ENCODE measurements at regions not wholly inside any gene's neighbourhood (a gene's known extent, or its start where the extent isn't known, plus 50 kb on each side); places are given as distances from the start of the nearest gene placed in this dataset.
A peak's percentile ranks its signal among the peaks of the same experiment; 100 is the strongest.

GRCh38 chr1:201589186-201589585 lies 50.3 kb downstream of the NAV1 start:
- no peak for DNase-seq (ENCODE audit: low spot score)

DNA sequence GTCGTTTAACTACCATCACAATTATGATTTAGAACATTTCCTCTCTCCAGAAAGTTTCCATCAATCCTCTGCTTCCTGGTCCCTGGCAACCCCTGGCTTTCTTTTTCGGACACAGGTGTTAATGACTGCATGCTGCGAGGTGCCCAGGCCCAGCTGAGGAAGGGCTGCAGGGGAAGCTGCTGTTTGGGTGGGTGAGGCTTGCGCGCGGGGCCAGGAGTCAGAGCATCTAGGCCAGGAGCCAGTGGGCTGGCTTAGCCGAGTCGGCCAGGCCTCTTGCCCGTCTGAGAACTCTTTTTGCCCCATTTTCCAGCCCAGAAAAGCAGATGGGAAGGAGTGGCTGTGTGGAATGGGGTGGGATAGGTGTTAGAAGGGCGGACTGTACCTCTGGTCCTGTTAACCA lies 51.5 kb downstream of the NAV1 start:
- no peak for DNase-seq (ENCODE audit: low spot score)

- DNase-seq (ENCODE audit: low spot score), result no peak
Measured at GRCh38 chr1:201591348-201591747, 52.4 kb downstream of the NAV1 start.

DNA sequence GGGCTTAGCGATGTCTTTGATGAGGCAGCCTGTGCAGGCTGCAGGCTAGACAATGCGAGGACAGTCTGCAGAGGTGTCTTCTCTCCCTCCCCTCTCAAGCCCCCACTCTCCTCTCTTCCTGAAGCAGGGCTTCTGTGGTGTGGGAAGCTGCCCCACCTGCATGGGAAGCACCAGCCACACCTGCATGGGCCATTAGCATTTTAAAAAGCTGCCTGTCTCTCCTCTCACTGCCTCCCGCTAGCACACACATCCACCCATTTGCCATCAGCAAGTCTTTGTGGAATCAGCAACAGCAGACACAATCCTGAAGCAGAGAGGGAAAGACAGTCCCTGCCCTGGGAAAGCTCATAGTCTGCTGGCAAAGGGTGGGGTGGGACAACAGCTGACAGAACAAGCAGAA lies 53.1 kb downstream of the NAV1 start:
- DNase-seq (ENCODE audit: low spot score), result no peak

DNA sequence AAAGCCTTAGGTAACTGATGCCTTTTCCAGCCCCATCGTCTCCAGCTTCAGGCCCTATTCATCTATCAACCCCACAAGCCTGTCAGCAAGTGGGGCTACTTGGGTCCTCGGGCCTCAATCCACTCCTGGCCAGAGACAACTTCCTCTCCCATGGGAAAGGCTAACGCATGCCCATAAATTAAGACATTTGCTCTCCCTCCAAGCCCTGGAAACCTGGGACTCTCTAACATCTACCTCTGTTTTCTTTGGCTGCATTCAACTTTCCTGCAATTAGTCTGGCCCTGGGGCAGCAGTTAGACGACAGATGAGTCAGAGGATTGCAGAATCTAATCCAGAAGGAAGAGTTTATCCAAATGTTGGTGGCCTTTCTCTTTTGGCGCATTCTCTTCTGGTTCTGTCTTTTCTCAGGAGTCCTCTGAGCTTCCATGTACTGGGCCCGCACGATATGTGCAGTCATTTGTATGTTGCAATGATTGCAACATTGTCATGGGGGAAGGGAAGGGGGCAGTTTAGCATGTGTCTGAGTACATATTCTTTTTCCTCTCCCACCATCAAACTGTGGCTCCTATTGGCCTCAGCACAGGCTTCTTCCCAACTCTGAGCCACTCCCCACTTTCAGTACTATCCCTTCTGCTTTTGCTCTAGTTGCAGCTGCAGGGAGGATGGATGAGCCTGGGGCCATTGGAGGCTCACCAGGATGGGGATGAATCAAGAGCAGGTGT lies 54.4 kb downstream of the NAV1 start:
- peak; percentile 69 for DNase-seq (ENCODE audit: low spot score)

- DNase-seq (ENCODE audit: low spot score), result no peak
Measured at GRCh38 chr1:201594575-201595245, 55.8 kb downstream of the NAV1 start.

GRCh38 chr1:201595381-201595780 lies 56.5 kb downstream of the NAV1 start:
- DNase-seq (ENCODE audit: low spot score), result no peak

GRCh38 chr1:201596101-201596868 lies 57.4 kb downstream of the NAV1 start:
- DNase-seq (ENCODE audit: low spot score), result no peak

GRCh38 chr1:201597551-201598230 lies 58.8 kb downstream of the NAV1 start:
- peak; percentile 97 for DNase-seq (ENCODE audit: low spot score)

- no peak for DNase-seq (ENCODE audit: low spot score)
Measured at GRCh38 chr1:201598396-201598795, 59.5 kb downstream of the NAV1 start.

DNA sequence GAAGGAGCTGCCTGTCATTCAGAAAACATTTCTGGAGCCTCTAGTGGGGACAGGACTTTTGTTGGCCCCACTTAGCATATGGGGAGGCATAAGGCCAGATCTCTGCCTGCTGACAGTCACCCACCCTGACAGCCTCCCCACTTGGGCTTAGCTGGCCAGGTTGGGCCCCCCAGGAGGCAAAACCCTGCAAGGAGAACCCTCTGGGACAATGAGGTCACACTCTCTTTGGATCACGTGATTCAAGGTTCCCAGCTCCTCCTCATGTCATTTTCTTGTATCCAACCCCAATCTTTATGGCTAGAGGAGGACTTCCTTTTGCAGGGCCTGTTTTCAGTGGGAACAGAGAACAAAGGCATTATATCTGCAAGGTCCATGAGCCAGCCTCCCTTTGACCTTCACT lies 60.0 kb downstream of the NAV1 start:
- DNase-seq (ENCODE audit: low spot score), result no peak

DNA sequence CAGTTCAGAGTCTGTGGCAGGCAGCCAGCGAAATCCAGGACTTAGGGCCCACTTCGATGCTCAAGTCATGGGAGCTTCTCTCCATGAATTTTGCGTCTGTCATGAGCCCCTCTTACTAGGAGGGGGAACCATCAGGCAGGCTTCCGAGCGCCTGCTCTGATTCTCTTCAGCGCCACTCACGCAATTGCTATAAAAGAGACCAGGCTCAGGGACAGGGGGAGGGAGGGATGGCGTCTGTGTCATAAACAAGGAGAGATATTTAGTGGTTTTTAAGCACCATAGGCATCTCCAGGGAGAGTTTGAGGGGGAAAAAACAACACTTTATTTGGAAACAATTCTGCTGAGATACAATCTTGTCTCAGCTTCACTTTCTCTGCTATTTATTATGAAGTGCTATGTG lies 60.6 kb downstream of the NAV1 start:
- no peak for DNase-seq (ENCODE audit: low spot score)

- DNase-seq (ENCODE audit: low spot score), result peak; percentile 68
Measured at GRCh38 chr1:201602413-201603265, 63.7 kb downstream of the NAV1 start.

- no peak for DNase-seq (ENCODE audit: low spot score)
Measured at GRCh38 chr1:201603613-201604232, 64.8 kb downstream of the NAV1 start.

DNA sequence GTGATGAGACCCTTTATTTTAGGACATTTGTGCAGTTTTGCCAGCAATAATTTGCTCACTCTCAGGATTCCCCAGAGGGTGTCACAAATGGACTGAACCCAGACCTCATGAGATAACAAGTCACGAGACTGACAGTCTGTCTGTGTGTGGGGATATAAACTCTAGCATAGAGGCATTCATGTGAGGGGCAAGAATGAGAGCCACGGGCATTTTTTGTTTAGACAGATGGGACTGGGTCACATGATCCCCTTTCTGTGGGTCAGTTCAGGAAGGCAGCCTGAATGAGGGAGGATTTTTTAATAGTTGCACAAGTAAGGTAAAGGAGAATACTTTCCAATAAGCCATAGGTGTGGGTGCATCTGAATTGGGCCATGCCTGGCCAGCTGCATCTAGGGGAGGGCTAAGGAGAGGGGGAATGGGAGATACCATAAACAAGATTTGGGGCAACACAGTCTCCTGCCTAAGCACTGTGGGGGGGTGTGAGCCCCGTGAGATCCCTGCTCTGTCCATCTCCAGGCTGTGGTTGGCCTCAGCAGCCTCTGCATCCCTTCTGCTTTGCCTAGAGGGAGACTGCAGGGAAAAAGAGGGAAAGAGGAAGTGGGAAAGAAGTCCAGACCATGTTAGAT lies 66.6 kb downstream of the NAV1 start:
- DNase-seq (ENCODE audit: low spot score), result no peak

DNA sequence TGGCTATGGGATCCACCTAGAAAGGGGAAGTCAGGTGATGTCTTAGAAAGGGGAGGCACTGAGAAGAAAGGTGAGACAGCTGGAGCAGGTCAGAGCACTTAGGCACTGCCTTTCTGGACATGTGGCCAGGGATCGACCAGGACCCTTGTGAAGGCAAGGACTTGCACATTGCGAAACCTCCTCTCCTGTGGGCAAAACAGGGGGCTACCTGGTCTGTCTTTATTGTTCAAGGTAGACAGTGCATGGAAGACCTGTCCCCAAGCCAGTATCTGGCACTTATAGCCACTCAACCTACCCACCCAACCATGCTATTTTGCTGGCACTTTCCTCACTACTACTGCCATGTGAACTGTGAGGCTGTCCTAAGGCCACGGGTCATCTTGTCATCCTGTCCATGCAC lies 67.2 kb downstream of the NAV1 start:
- DNase-seq (ENCODE audit: low spot score), result no peak

- no peak for DNase-seq (ENCODE audit: low spot score)
Measured at GRCh38 chr1:201606623-201607022, 67.7 kb downstream of the NAV1 start.

DNA sequence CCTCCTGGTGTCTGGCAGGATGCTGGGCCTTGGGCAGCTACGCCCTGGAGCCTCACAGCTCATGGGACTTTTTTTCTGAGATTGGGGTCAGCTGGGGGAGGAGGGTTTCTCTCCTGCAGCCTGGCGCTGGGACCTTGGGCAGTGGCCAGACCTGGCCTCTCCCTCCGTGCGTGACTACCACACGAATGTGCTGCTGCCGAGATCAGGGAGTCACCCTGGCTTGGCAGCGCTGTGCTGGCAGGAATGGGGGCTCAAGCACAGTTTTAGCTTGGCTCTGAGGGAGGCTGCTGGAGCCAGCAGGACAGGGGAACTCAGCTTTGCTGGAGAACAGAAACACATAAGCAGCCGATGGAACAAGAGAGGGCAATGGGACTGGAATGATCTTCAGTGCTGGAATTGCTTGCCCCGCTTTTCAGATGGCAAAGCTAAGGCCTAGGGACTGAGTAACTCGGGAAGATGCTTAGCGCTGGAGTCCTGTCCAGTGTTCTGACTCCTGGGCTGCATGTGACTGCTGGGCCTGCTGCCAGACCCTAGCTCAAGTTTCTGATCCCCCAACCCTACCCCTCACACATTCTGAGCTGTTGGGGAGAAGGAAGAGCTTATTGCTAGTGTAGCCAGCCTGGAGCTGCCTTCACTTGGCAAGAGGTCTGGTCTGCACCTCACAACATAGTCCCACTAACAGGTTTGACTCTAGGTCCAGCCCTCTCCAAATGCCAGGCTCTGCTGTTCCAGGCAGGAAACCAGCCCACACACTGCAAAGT lies 69.9 kb downstream of the NAV1 start:
- no peak for DNase-seq (ENCODE audit: low spot score)

DNA sequence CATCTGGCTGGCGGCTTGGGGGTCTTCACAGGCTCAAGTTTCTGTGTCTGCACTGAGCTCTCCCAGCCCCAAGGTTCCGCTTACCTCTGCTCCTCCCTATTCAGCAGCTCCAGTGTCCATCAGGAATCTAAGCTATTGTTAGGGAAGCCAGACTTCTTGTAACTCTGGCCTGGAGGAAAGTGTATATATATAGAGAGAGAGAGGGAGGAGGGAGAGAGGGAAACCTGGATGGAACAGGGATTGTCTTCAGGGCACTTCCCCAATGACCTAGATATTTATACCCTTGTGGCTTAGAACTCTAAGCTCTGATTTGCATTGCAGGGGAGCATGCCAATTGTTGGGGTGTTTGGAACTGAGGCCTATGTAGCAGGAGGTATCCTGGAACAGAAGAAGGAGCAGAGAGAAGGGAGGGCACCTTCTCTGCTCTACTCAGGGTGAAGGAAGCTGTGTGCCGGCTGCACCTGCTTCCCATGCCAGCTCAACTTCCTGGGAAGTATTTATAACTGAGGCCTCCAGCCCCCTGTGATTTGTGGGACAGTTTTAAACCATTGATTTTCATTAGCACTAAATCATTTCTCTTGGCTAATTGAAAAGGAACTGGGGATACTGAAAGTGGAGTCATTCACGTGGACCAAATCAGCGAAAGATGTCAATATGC lies 70.9 kb downstream of the NAV1 start:
- peak; percentile 62 for DNase-seq (ENCODE audit: low spot score)

Measured in kidney capillary endothelial cell (primary cell).